HG02840 (cell line): ENCODE measurements at regions not wholly inside any gene's neighbourhood (a gene's known extent, or its start where the extent isn't known, plus 50 kb on each side); places are given as distances from the start of the nearest gene placed in this dataset.

Experiments
- ATAC-seq: cut with Tn5 transposase; IDR thresholded peaks from one replicate; pipeline ENCODE4 v1.9.1; 2021; ENCODE audit warnings: mild to moderate bottlenecking, moderate library complexity, moderate number of reproducible peaks; ENCODE audit not compliant: unreplicated experiment, low FRiP score

- no peak for ATAC-seq
These were observed 751.2 kb downstream of the BRD1 start for GRCh38 chr22:49076300-49077035.

DNA sequence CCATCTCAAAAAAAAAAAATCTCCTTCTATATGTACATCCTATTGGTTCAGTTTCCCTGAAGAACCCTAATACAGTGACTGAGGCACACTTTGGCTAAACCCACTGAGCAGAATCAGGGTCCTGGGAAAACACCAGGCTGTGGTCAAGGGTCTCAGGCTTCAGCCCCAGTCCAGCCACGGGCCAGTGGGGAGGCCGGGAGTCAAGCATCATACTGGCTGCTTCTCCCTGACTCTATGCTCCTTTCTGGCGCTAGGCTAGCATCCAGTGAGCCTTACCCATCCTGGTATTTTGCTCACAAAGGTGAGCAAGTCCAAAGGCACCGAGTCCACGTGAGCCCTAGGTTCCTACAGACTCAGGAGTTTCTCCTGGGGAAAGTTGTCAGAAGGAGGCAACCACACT, 752.5 kb downstream of the BRD1 start:
- no peak for ATAC-seq

GRCh38 chr22:49073873-49074417, 753.7 kb downstream of the BRD1 start:
- no peak for ATAC-seq

DNA sequence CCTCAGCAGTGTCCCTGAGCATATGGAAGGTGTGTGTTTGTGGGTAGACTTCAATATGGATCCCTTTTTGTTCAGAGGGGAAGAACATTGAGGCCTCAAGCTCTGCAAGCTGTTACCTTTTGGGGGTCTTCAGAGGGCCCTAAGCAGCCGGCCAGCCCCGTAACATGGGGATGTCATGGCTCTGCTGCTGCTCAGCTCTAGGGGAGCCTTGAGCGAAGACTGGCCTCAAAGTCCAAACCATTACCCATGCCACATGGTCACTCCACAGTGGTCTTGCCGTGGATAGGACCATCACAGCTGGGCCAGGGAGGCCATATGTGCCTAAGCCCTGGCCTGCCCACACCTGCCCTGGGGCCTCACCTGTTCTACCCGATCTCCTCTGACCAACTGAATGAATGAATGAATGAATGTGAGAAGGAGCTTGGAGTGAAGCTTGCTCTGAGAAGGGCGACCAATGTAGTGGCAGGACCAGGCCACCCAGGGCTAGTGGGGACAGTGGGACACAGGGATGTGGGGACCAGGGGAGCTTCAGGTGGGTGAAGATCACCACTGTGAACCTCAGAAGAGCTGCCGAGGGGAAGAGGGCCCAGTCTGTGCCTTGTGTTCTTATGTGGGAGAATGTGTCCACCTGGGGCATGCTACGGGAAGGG, 754.6 kb downstream of the BRD1 start:
- no peak for ATAC-seq

GRCh38 chr22:49070501-49070900, 757.2 kb downstream of the BRD1 start:
- no peak for ATAC-seq

- ATAC-seq, result no peak
These were observed 758.7 kb downstream of the BRD1 start for GRCh38 chr22:49068861-49069500.

DNA sequence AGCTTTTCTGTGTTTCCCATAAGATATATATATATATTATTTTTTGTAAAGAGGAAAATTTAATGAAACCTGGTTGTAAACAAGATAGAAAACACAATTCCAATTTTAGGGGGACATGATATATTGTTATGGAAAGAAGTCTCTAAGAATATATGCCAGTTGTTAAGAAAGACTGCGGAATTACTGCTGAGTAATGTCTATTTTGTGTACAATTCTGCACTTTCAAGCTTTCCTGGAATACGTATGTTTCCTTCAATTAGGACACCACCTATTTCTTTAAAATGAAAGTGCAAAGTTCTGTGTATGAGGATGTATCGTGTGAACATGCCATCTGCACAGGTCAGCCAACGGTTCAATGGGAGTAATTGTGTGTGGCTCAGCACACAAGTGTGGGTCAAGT, 760.2 kb downstream of the BRD1 start:
- ATAC-seq, result no peak

GRCh38 chr22:49066619-49067018, 761.1 kb downstream of the BRD1 start:
- no peak for ATAC-seq

GRCh38 chr22:49064836-49065235, 762.8 kb downstream of the BRD1 start:
- no peak for ATAC-seq

- ATAC-seq, result no peak
These were observed 764.2 kb downstream of the BRD1 start for GRCh38 chr22:49063545-49063890.

- ATAC-seq, result no peak
These were observed 764.7 kb downstream of the BRD1 start for GRCh38 chr22:49062802-49063544.

GRCh38 chr22:49062155-49062801, 765.4 kb downstream of the BRD1 start:
- ATAC-seq, result no peak

DNA sequence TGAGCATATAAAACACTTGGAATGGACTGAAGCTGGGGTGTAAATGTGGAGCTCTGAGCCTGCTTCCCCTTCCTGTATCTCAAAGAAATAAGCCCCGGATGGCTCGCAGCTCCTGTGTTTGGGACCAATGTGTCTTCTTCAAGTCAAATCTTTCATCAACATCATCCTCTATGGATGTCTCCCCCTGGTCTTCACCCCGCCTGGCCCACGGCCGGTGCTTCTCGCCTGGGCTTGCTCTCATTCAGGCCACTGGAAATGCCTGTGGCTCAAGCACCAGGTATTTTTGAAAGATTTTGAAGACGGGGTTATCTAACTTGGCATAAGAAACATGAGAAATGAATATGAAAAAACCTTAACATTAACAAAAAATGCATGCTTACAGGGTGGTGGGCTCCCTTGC, 769.8 kb downstream of the BRD1 start:
- ATAC-seq, result no peak

GRCh38 chr22:49056301-49056700, 771.4 kb downstream of the BRD1 start:
- no peak for ATAC-seq

- no peak for ATAC-seq
These were observed 772.3 kb downstream of the BRD1 start for GRCh38 chr22:49055406-49055805.

GRCh38 chr22:49053578-49053977, 774.1 kb downstream of the BRD1 start:
- no peak for ATAC-seq

DNA sequence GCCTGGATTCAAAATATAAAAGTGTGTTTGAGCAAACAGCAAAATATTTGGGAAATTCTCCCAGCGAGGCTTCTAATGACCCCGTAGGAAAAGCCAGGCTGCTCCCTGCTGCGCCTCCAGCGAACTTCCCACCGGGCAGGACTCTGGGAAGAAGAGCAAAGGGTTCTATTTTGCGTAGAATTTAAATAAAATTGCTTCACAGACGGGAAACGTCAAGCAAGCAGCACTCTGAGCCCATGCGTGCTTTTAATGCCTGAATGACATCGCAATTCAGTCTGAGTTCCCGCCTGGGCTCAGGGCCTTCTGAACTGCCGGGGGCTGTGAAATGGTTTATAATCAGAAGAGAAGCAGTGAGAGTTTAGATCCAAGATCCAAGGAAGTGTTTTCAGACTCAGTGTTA, 775.1 kb downstream of the BRD1 start:
- no peak for ATAC-seq

GRCh38 chr22:49052023-49052538, 775.6 kb downstream of the BRD1 start:
- no peak for ATAC-seq

DNA sequence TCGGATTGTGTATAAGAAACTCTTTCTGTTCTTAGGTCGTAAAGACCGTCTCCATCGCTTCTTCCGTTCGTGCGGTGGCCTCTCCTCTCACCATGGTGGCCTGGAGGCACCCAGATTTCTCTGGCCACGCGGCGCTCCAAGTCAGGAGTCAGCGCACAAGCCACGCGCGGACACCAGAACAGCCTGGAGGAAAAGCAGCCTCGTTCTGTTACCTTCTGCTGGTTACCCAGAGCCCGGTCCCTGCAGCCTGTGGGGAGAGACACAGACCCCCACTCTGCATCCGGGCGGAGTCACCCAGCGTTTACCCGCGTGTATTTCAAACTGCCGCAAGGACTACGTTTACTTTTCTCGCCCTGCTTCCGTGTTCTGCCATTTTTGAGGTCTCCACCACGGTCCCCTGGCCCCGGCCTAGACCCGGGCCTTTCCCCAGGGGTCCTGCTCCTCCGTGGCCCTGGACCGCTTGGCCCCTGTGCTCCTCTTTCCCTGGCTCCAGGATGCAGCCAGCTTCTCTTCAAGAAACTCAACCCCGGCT, 776.1 kb downstream of the BRD1 start:
- ATAC-seq, result no peak

GRCh38 chr22:49049691-49050090, 778.0 kb downstream of the BRD1 start:
- no peak for ATAC-seq
